HCT116 (cell line): ENCODE measurements at regions not wholly inside any gene's neighbourhood (a gene's known extent, or its start where the extent isn't known, plus 50 kb on each side); places are given as distances from the start of the nearest gene placed in this dataset.

Experiments used
- ATAC-seq: fragments of 200-7000 bp; cut with Tn5 transposase; 2 replicates; pipeline ENCODE4 v1.9.1; 2020; ENCODE audit warnings: mild to moderate bottlenecking, moderate library complexity
- BruUV-seq: library from RNA; stranded (reverse); fragments of 400-500 nt; replicated peaks from 2 replicates; lab custom pipeline; 2021; lab: Mats Ljungman, UMichigan
- CTCF ChIA-PET: fragments of 300-600 bp; sonication (Branson Sonifier 250); formaldehyde crosslinking; loops from one replicate; lab custom pipeline; 2021; ENCODE audit warnings: antibody characterized with exemption; lab: Charles Lee
- POLR2A ChIA-PET: fragments of 300-600, 350-600 bp; sonication (Branson Sonifier 250); formaldehyde crosslinking; loops from one replicate; lab custom pipeline; 2021; ENCODE audit warnings: antibody characterized with exemption; lab: Charles Lee
- RAD21 ChIA-PET, 2 experiments: fragments of 300-600 bp; sonication (Branson Sonifier 250); formaldehyde crosslinking; loops; one replicate each; lab custom pipeline; 2023; ENCODE audit warnings: low total read pairs in 2 of 2; ENCODE audit not compliant: uncharacterized antibody in 2 of 2, unreplicated experiment in 2 of 2, low non-redundant PET in 1 of 2; lab: Charles Lee
- DNase-seq: peaks from one replicate; pipeline ENCODE4 v3.0.0-alpha.2; 2010; ENCODE audit warnings: low read depth, low spot score
- H2AFZ ChIP-seq: fragments of 200-600 bp; shearing (Covaris generic), sonication (generic); 2 replicates; pipeline ENCODE4 v1.6.1; 2017; ENCODE audit warnings: low read depth, mixed run types, mixed read lengths, antibody characterized with exemption, low read length; ENCODE audit not compliant: poor library complexity, severe bottlenecking
- H3K27ac ChIP-seq: 2 replicates; pipeline ENCODE4 v1.5.1; 2012; ENCODE audit warnings: low read depth, low read length
- H3K27me3 ChIP-seq: fragments of 200-600 bp; sonication (generic); 2 replicates; pipeline ENCODE4 v1.6.1; 2016; ENCODE audit warnings: mixed run types, low read length, mixed read lengths; ENCODE audit not compliant: insufficient read depth
- H3K36me3 ChIP-seq, 2 experiments: fragments of 200-500 bp in 1 of 2; fragments of 200-600 bp in 1 of 2; sonication (Bioruptor generic) in 1 of 2; sonication (generic) in 1 of 2; 2 replicates each; pipeline versions ENCODE4 v1.5.1 to v1.6.1; 2014 to 2016; ENCODE audit warnings: low read length in 2 of 2, inconsistent platforms in 1 of 2, mixed read lengths in 1 of 2, mixed run types in 1 of 2; ENCODE audit not compliant: insufficient read depth in 2 of 2, control insufficient read depth in 1 of 2
- H3K4me1 ChIP-seq, 2 experiments: fragments of 200-600 bp in 1 of 2; sonication (generic) in 1 of 2; 2 replicates each; pipeline versions ENCODE4 v1.5.1 to v1.6.1; 2012 to 2017; ENCODE audit warnings: low read length in 2 of 2, inconsistent platforms in 1 of 2, mild to moderate bottlenecking in 1 of 2, mixed read lengths in 1 of 2, mixed run types in 1 of 2, moderate library complexity in 1 of 2; ENCODE audit not compliant: insufficient read depth in 2 of 2, control insufficient read depth in 1 of 2
- H3K4me2 ChIP-seq: fragments of 200-600 bp; sonication (generic); 2 replicates; pipeline ENCODE4 v1.6.1; 2017; ENCODE audit warnings: mixed run types, low read length, mixed read lengths
- H3K4me3 ChIP-seq, 2 experiments: fragments of 200-600 bp in 1 of 2; sonication (generic) in 1 of 2; replicated peaks in 1 of 2; 2 replicates each; pipeline ENCODE4 v1.5.1; 2011 to 2016; ENCODE audit warnings: low read length in 2 of 2, control low read depth in 1 of 2, low read depth in 1 of 2, mild to moderate bottlenecking in 1 of 2, mixed read lengths in 1 of 2, mixed run types in 1 of 2
- H3K79me2 ChIP-seq: fragments of 200-600 bp; sonication (generic); 2 replicates; pipeline ENCODE4 v1.6.1; 2017; ENCODE audit warnings: mild to moderate bottlenecking, mixed run types, low read length, moderate library complexity, mixed read lengths; ENCODE audit not compliant: insufficient read depth
- H3K9ac ChIP-seq: fragments of 200-600 bp; sonication (generic); 2 replicates; pipeline ENCODE4 v1.6.1; 2016; ENCODE audit warnings: low read length, mixed read lengths
- H3K9me2 ChIP-seq: fragments of 200-600 bp; sonication (generic), shearing (Covaris generic); 2 replicates; pipeline ENCODE4 v1.6.1; 2017; ENCODE audit warnings: mixed run types, mild to moderate bottlenecking, moderate library complexity; ENCODE audit not compliant: insufficient read depth
- H3K9me3 ChIP-seq, 2 experiments: fragments of 200-500 bp in 1 of 2; fragments of 200-600 bp in 1 of 2; sonication (Bioruptor generic) in 1 of 2; sonication (generic) in 1 of 2; 2 replicates each; pipeline ENCODE4 v1.6.1; 2014 to 2017; ENCODE audit warnings: low read length in 2 of 2, mixed read lengths in 2 of 2, inconsistent platforms in 1 of 2, low read depth in 1 of 2, mild to moderate bottlenecking in 1 of 2, mixed run types in 1 of 2, moderate library complexity in 1 of 2; ENCODE audit not compliant: control insufficient read depth in 1 of 2, insufficient read depth in 1 of 2
- H4K20me1 ChIP-seq: fragments of 200-600 bp; sonication (generic), shearing (Covaris generic); 2 replicates; pipeline ENCODE4 v1.6.1; 2017; ENCODE audit warnings: mixed run types, mild to moderate bottlenecking, moderate library complexity; ENCODE audit not compliant: insufficient read depth
- CBX3 ChIP-seq: IDR thresholded peaks from 2 replicates; pipeline ENCODE4 v1.6.1; 2012; ENCODE audit warnings: low read depth
- CEBPB ChIP-seq: IDR thresholded peaks from 2 replicates; pipeline ENCODE4 v1.6.1; 2012; ENCODE audit warnings: low read depth
- EGR1 ChIP-seq: IDR thresholded peaks from 2 replicates; pipeline ENCODE4 v1.6.1; 2012; ENCODE audit warnings: low read depth
- ELF1 ChIP-seq: IDR thresholded peaks from 2 replicates; pipeline ENCODE4 v1.6.1; 2012; ENCODE audit warnings: low read depth, borderline replicate concordance
- EZH2phosphoT487 ChIP-seq: fragments of 200-600 bp; IDR thresholded peaks from 2 replicates; pipeline ENCODE4 v1.6.1; 2018; ENCODE audit warnings: antibody characterized with exemption, borderline replicate concordance
- JUND ChIP-seq: IDR thresholded peaks from 2 replicates; pipeline ENCODE4 v1.6.1; 2012
- MAX ChIP-seq: IDR thresholded peaks from 2 replicates; pipeline ENCODE4 v1.6.1; 2012
- REST ChIP-seq: IDR thresholded peaks from 2 replicates; pipeline ENCODE4 v1.6.1; 2012; ENCODE audit warnings: low read depth
- SIN3A ChIP-seq: IDR thresholded peaks from 2 replicates; pipeline ENCODE4 v1.6.1; 2012; ENCODE audit warnings: low read depth
- SRF ChIP-seq: IDR thresholded peaks from 2 replicates; pipeline ENCODE4 v1.6.1; 2012; ENCODE audit warnings: low read depth
- TCF7L2 ChIP-seq: IDR thresholded peaks from 2 replicates; pipeline ENCODE4 v1.7.0; 2011; ENCODE audit warnings: borderline replicate concordance, inconsistent platforms; ENCODE audit not compliant: insufficient read depth, insufficient read length; ENCODE audit errors: extremely low read depth
- ZBTB33 ChIP-seq: IDR thresholded peaks from 2 replicates; pipeline ENCODE4 v1.6.1; 2011; ENCODE audit warnings: mild to moderate bottlenecking, low read length, moderate library complexity; ENCODE audit not compliant: insufficient replicate concordance; ENCODE audit errors: extremely low read depth
- ZNF274 ChIP-seq: fragments of 200-500 bp; sonication (Bioruptor generic); IDR thresholded peaks from 2 replicates; pipeline ENCODE4 v1.6.1; 2014; ENCODE audit warnings: mild to moderate bottlenecking, low read depth, low read length, inconsistent platforms
- intact Hi-C: fragments of 100-400 bp; cut with micrococcal nuclease; formaldehyde crosslinking; loops from 2 replicates; pipeline ENCODE4 v1.10.0; 2022

- TF ChIP-seq TCF7L2, result no peak
- TF ChIP-seq SIN3A, result no peak
- TF ChIP-seq EZH2phosphoT487, result no peak
- no peak for TF ChIP-seq CBX3
- TF ChIP-seq CEBPB, result no peak
- no peak for TF ChIP-seq JUND
These were observed 405.0 kb upstream of the TPM1 start (continued) for GRCh38 chr15:62637574-62637897.

GRCh38 chr15:62637950-62638619 lies 404.5 kb upstream of the TPM1 start:
- Histone ChIP-seq H4K20me1 (no peaks in the 10 kb centered on the region), H2AFZ (no peak overlapping the region), H3K9me2 (no peaks in the 10 kb centered on the region), H3K4me2 (no peak overlapping the region), H3K36me3 (no peaks in the 10 kb centered on the region), H3K9me3 (no peaks in the 10 kb centered on the region), H3K4me1 (no peaks in the 10 kb centered on the region), H3K27me3 (no peaks in the 10 kb centered on the region), H3K4me3 (no peak overlapping the region), H3K9ac (no peak overlapping the region), H3K79me2 (no peaks in the 10 kb centered on the region)
- POLR2A ChIA-PET, result no interaction called here
- intact Hi-C loops, result no loop called here
- ATAC-seq (no peak), DNase-seq (no peak)
- no TSS peak for BruUV-seq
- RAD21 ChIA-PET, result no interaction called here
- CTCF ChIA-PET, result no interaction called here
- TF ChIP-seq EGR1 (no peak), SRF (no peak)
- TF ChIP-seq, all 23 proteins: peak for 0
- H3K27ac ChIP-seq, result no peak overlapping the region

- Histone ChIP-seq H3K27me3 (no peaks in the 10 kb centered on the region), H3K4me2 (no peak overlapping the region), H3K27ac (no peak overlapping the region), H2AFZ (no peak overlapping the region), H3K4me1 (no peaks in the 10 kb centered on the region), H3K9me2 (no peaks in the 10 kb centered on the region), H3K9me3 (no peaks in the 10 kb centered on the region), H3K4me3 (no peak overlapping the region), H3K9ac (no peak overlapping the region), H3K36me3 (no peaks in the 10 kb centered on the region), H3K79me2 (no peaks in the 10 kb centered on the region), H4K20me1 (no peaks in the 10 kb centered on the region)
- ATAC-seq, result no peak
- BruUV-seq, result no TSS peak
- DNase-seq, result no peak
- CTCF ChIA-PET, result no interaction called here
- POLR2A ChIA-PET, result no interaction called here
- RAD21 ChIA-PET, result no interaction called here
- intact Hi-C loops, result no loop called here
- TF ChIP-seq REST (no peak), TCF7L2 (no peak), CBX3 (no peak), MAX (no peak), EZH2phosphoT487 (no peak), ZBTB33 (no peak), ELF1 (no peak), CEBPB (no peak), ZNF274 (no peak)
These were observed 403.1 kb upstream of the TPM1 start for GRCh38 chr15:62639432-62639831.
